Karpas-422 (cell line): ENCODE measurements at regions not wholly inside any gene's neighbourhood (a gene's known extent, or its start where the extent isn't known, plus 50 kb on each side); places are given as distances from the start of the nearest gene placed in this dataset.

Experiments used
- DNase-seq: peaks from one replicate; pipeline ENCODE4 v3.0.0-alpha.2; 2015
- H2AFZ ChIP-seq: fragments of 200-600 bp; sonication (generic); 2 replicates; pipeline ENCODE4 v1.6.1; 2014; ENCODE audit warnings: antibody characterized with exemption, low read length, mixed read lengths
- H3K27ac ChIP-seq: fragments of 200-600 bp; sonication (generic); 2 replicates; pipeline ENCODE4 v1.5.1; 2014; ENCODE audit warnings: mild to moderate bottlenecking, low read length, moderate library complexity
- H3K27me3 ChIP-seq: fragments of 200-600 bp; sonication (generic); 2 replicates; pipeline ENCODE4 v1.6.1; 2014; ENCODE audit warnings: low read length, mixed read lengths
- H3K36me3 ChIP-seq: fragments of 200-600 bp; sonication (generic); 2 replicates; pipeline ENCODE4 v1.6.1; 2014; ENCODE audit warnings: low read length, mixed read lengths; ENCODE audit not compliant: insufficient read depth
- H3K4me1 ChIP-seq: fragments of 200-600 bp; sonication (generic); 2 replicates; pipeline ENCODE4 v1.6.1; 2014; ENCODE audit warnings: mild to moderate bottlenecking, low read length, mixed read lengths
- H3K4me2 ChIP-seq: fragments of 200-600 bp; sonication (generic); 2 replicates; pipeline ENCODE4 v1.6.1; 2014; ENCODE audit warnings: low read length, low read depth, mild to moderate bottlenecking; ENCODE audit not compliant: poor library complexity, severe bottlenecking
- H3K4me3 ChIP-seq: fragments of 200-600 bp; sonication (generic); 2 replicates; pipeline ENCODE4 v1.5.1; 2014; ENCODE audit warnings: mild to moderate bottlenecking, antibody characterized with exemption, low read length, mixed read lengths
- H3K79me2 ChIP-seq: fragments of 200-600 bp; sonication (generic); 2 replicates; pipeline ENCODE4 v1.6.1; 2014; ENCODE audit warnings: mild to moderate bottlenecking, low read length, mixed read lengths
- H3K9ac ChIP-seq: fragments of 200-600 bp; sonication (generic); 2 replicates; pipeline ENCODE4 v1.6.0; 2014; ENCODE audit warnings: low read length
- H3K9me2 ChIP-seq: fragments of 200-600 bp; sonication (generic), shearing (Covaris generic); replicated peaks from 2 replicates; pipeline ENCODE4 v1.6.0; 2014; ENCODE audit warnings: mild to moderate bottlenecking, low read length, moderate library complexity; ENCODE audit not compliant: insufficient read depth
- H3K9me3 ChIP-seq: fragments of 300-700, 200-600 bp; sonication (generic); 2 replicates; pipeline ENCODE4 v1.6.1; 2014; ENCODE audit warnings: low read length, mixed read lengths
- H4K20me1 ChIP-seq: fragments of 200-600 bp; sonication (generic); 2 replicates; pipeline ENCODE4 v1.6.1; 2014; ENCODE audit warnings: mild to moderate bottlenecking, antibody characterized with exemption, low read length, low read depth; ENCODE audit not compliant: insufficient read depth

- Histone ChIP-seq H4K20me1 (no peaks in the 10 kb centered on the region), H3K4me2 (no peak overlapping the region), H3K9me3 (peaks cover 6% of the 10 kb centered on the region; the same call in 1 of the 2 replicates), H3K27ac (no peak overlapping the region), H3K9me2 (no peaks in the 10 kb centered on the region), H3K36me3 (no peaks in the 10 kb centered on the region), H3K9ac (no peak overlapping the region), H3K4me1 (no peaks in the 10 kb centered on the region), H3K27me3 (peaks cover 2% of the 10 kb centered on the region; the same call in 1 of the 2 replicates), H2AFZ (no peak overlapping the region), H3K4me3 (no peak overlapping the region), H3K79me2 (no peaks in the 10 kb centered on the region)
- DNase-seq: no peak
Observed at GRCh38 chr14:104247336-104248202, 109.2 kb downstream of the KIF26A start.

- Histone ChIP-seq H2AFZ (no peak overlapping the region), H3K79me2 (no peaks in the 10 kb centered on the region), H3K4me2 (no peak overlapping the region), H3K9ac (no peak overlapping the region), H3K36me3 (no peaks in the 10 kb centered on the region), H3K9me2 (no peaks in the 10 kb centered on the region), H3K9me3 (peaks cover 6% of the 10 kb centered on the region; the same call in 1 of the 2 replicates), H3K4me3 (no peak overlapping the region), H3K4me1 (no peaks in the 10 kb centered on the region), H3K27ac (no peak overlapping the region), H4K20me1 (no peaks in the 10 kb centered on the region), H3K27me3 (peaks cover 2% of the 10 kb centered on the region; the same call in 1 of the 2 replicates)
- DNase-seq: no peak
Observed at GRCh38 chr14:104248203-104249055, 110.0 kb downstream of the KIF26A start.

GRCh38 chr14:104249089-104249488 lies 110.7 kb downstream of the KIF26A start:
- Histone ChIP-seq H3K4me2 (no peak overlapping the region), H3K27me3 (peaks cover 2% of the 10 kb centered on the region; the same call in 1 of the 2 replicates), H3K9me2 (no peaks in the 10 kb centered on the region), H4K20me1 (no peaks in the 10 kb centered on the region), H3K9ac (no peak overlapping the region), H2AFZ (no peak overlapping the region), H3K27ac (no peak overlapping the region), H3K4me3 (no peak overlapping the region), H3K36me3 (no peaks in the 10 kb centered on the region), H3K79me2 (no peaks in the 10 kb centered on the region), H3K4me1 (no peaks in the 10 kb centered on the region), H3K9me3 (peaks cover 6% of the 10 kb centered on the region; the same call in 1 of the 2 replicates)
- DNase-seq: no peak

- H3K4me2 ChIP-seq: no peak overlapping the region
- no peaks in the 10 kb centered on the region for H3K4me1 ChIP-seq
- peaks cover 2% of the 10 kb centered on the region; the same call in 1 of the 2 replicates for H3K27me3 ChIP-seq
- H3K9me3 ChIP-seq: peaks cover 6% of the 10 kb centered on the region; the same call in 1 of the 2 replicates
- no peaks in the 10 kb centered on the region for H3K79me2 ChIP-seq
- H3K36me3 ChIP-seq: no peaks in the 10 kb centered on the region
- no peaks in the 10 kb centered on the region for H4K20me1 ChIP-seq
- no peak overlapping the region for H3K9ac ChIP-seq
- H3K4me3 ChIP-seq: no peak overlapping the region
- H2AFZ ChIP-seq: no peak overlapping the region
- H3K27ac ChIP-seq: no peak overlapping the region
- no peak for DNase-seq
- H3K9me2 ChIP-seq: no peaks in the 10 kb centered on the region
Observed at GRCh38 chr14:104249706-104250105, 111.3 kb downstream of the KIF26A start.

- no peaks in the 10 kb centered on the region for H3K79me2 ChIP-seq
- H3K9ac ChIP-seq: no peak overlapping the region
- H3K27me3 ChIP-seq: peaks cover 2% of the 10 kb centered on the region; the same call in 1 of the 2 replicates
- H3K36me3 ChIP-seq: no peaks in the 10 kb centered on the region
- H3K4me2 ChIP-seq: no peak overlapping the region
- H3K9me2 ChIP-seq: no peaks in the 10 kb centered on the region
- H2AFZ ChIP-seq: no peak overlapping the region
- H3K4me3 ChIP-seq: no peak overlapping the region
- H4K20me1 ChIP-seq: no peaks in the 10 kb centered on the region
- peaks cover 6% of the 10 kb centered on the region; the same call in 1 of the 2 replicates for H3K9me3 ChIP-seq
- H3K4me1 ChIP-seq: no peaks in the 10 kb centered on the region
- DNase-seq: no peak
- H3K27ac ChIP-seq: no peak overlapping the region
Observed at GRCh38 chr14:104250175-104250574, 111.8 kb downstream of the KIF26A start.

- no peak overlapping the region for H3K27ac ChIP-seq
Observed at GRCh38 chr14:104252256-104253215, 114.1 kb downstream of the KIF26A start.

GRCh38 chr14:104253223-104253822 lies 114.9 kb downstream of the KIF26A start:
- Histone ChIP-seq H3K79me2 (no peaks in the 10 kb centered on the region), H3K27me3 (peaks cover 7% of the 10 kb centered on the region), H3K9ac (no peak overlapping the region), H2AFZ (no peak overlapping the region), H3K4me3 (no peak overlapping the region), H3K4me1 (no peaks in the 10 kb centered on the region), H3K27ac (no peak overlapping the region), H4K20me1 (no peaks in the 10 kb centered on the region), H3K9me2 (no peaks in the 10 kb centered on the region), H3K4me2 (no peak overlapping the region), H3K9me3 (no peaks in the 10 kb centered on the region), H3K36me3 (no peaks in the 10 kb centered on the region)
- no peak for DNase-seq

More at GRCh38 chr14:104252256-104253215, 114.1 kb downstream of the KIF26A start:
- no peak for DNase-seq
- Histone ChIP-seq H4K20me1 (no peaks in the 10 kb centered on the region), H3K4me2 (no peak overlapping the region), H2AFZ (no peak overlapping the region), H3K9me3 (no peaks in the 10 kb centered on the region), H3K4me1 (no peaks in the 10 kb centered on the region), H3K79me2 (no peaks in the 10 kb centered on the region), H3K9ac (no peak overlapping the region), H3K9me2 (no peaks in the 10 kb centered on the region), H3K36me3 (no peaks in the 10 kb centered on the region), H3K27me3 (no peaks in the 10 kb centered on the region; the same call in 1 of the 2 replicates), H3K4me3 (no peak overlapping the region)
